Adipose tissue (tissue), 3 donors: ENCODE measurements at regions not wholly inside any gene's neighbourhood (a gene's known extent, or its start where the extent isn't known, plus 50 kb on each side); places are given as distances from the start of the nearest gene placed in this dataset.

Source experiments
- H3K27ac ChIP-seq: one replicate; pipeline ENCODE4 v1.5.1; 2013; ENCODE audit warnings: low read depth, low read length
- WGBS, 3 donors: extraction: QIAGEN DNeasy Blood & Tissue Kit; methylation state at CpG; one replicate each; pipeline ENCODE4 v1.1.7; 2013; 5-methylcytosine and 5-hydroxymethylcytosine counted together
- donor health status: healthy with polysubstance abuse.
- donor health status: Bipolar disorder and iron deficiency.
- donor health status: healthy.

- 74 to 77% (median 75%) methylated on average over 18 of the region's 18 CpGs for WGBS, 3 donors
- no peak overlapping the region for H3K27ac ChIP-seq
These were observed 441.7 kb upstream of the JARID2 start for GRCh38 chr6:14804001-14804784.

DNA sequence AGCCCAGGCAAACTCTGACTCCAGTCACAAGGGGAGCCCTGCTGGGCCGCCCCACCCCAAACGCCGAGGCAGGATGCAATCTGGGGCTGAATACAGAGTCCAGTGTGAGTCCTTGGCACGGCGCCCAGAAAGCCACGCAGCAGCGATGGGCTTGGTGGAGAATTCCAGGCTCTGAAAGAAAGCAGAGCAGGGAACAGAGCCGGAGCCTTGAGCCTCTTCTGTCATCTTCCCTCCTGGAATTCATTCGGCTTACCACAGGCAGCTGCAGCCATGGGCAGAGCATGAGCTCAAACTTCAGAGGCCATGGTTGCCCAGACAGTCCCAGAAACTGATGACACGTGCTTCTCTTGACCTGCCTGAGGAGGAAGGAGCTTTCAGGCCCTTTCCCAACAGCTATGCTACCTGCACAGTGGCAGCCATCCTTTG is 441.1 kb upstream of the JARID2 start:
- WGBS, 3 donors: 16 to 37% (median 30%) methylated on average over 10 of the region's 10 CpGs
- no peak overlapping the region for H3K27ac ChIP-seq

GRCh38 chr6:14806101-14806500 is 439.8 kb upstream of the JARID2 start:
- no peak overlapping the region for H3K27ac ChIP-seq
- WGBS, 3 donors: 90 to 98% (median 98%) methylated on average over 2 of the region's 2 CpGs

DNA sequence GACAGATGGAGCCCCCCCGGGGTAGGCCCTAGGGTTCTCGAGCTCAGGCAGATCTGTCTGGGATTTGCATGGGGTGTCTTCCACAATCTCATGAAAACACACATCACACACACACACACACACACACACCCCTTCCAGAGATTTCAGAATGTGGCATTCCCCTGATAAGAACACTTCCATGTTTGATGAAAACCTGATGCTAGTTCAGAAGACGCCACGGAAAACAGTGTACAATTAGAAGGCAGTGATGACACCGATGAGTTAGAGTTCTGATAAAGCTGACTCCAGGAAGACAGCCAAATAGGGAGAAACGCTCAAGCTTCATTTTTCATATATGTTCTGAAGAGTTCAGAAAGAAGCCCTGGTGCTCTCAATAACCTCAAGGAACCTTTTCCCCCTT is 438.7 kb upstream of the JARID2 start:
- H3K27ac ChIP-seq: no peak overlapping the region
- 76 to 83% (median 79%) methylated on average over 6 of the region's 6 CpGs for WGBS, 3 donors

- no peak overlapping the region for H3K27ac ChIP-seq
- 89 to 96% (median 96%) methylated on average over 7 of the region's 7 CpGs for WGBS, 3 donors
These were observed 437.9 kb upstream of the JARID2 start for GRCh38 chr6:14807971-14808370.

DNA sequence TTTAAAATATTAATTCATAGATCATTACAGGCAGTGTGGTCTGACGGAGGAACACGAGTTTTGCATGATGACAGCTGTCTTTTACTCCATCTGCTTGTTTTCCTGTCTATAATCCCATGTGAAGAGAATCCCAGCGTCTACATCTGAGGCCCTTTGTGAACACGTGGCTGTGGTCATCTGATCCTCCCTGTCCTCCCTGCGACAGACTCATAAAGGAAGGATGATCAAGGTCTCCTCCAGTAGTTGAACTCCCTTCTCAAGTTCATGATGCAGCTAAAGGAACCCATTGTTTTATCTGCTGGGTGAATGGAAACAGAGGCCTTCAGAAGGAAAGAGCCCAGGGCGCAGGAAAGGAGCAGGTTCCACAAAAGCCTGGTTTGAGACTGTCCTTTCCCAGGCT is 435.8 kb upstream of the JARID2 start:
- no peak overlapping the region for H3K27ac ChIP-seq
- WGBS, 3 donors: 73 to 91% (median 88%) methylated on average over 6 of the region's 6 CpGs

DNA sequence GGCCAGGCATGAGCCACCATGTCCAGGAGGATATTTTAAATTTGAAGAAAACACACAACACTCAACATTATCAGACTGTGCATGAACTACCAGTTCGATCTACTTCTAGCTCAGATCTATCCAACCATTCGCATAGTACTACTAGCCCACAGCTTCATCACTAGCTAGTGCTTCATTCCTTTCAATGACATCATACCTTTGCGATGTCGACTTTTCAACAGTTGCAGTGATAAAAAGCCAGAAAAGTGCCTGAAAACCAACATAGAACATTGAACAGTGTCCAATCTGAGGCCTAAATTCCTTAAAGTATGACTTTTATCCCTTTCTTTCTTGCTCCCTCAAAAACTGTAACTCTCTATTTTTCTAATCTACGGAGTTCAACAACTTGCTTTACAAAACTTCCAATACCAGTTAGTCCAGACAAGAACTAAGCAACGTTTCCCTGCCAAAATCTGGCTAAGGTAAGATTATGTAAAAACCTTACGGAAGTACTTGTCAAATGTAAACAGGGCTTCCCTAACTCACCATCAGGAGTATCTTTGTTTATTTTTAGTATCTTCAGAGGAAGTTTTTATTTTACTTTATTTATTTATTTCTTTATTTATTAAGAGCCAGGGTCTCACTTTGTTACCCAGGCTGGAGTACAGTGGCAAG is 434.0 kb upstream of the JARID2 start:
- no peak overlapping the region for H3K27ac ChIP-seq
- WGBS, 3 donors: 73 to 83% (median 76%) methylated on average over 7 of the region's 7 CpGs

DNA sequence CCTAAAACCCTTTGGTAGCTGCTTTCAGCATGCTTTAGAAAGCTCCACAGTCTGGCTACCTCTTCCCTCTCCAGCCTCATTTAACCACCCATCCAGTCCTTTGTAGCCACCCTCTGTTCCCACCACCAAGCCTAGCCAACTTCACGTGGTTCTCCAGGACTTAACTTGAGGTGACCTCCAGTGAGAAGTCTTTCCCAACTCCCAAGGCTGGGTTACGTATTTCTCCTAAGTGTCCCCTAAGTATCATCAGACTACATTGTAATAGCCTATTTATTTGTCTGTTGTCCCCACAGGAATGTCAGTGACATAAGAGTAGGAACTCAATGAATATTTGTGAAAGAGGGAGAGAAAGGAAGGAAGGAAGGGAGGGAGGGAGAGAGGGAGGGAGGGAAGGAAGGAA is 431.9 kb upstream of the JARID2 start:
- 68 to 79% (median 75%) methylated on average over 2 of the region's 2 CpGs for WGBS, 3 donors

GRCh38 chr6:14816116-14816859 is 429.6 kb upstream of the JARID2 start:
- WGBS, 3 donors: 44 to 82% (median 80%) methylated on average over 12 of the region's 12 CpGs
- no peak overlapping the region for H3K27ac ChIP-seq

More for the DNA sequence above, 431.9 kb upstream of the JARID2 start:
- H3K27ac ChIP-seq: no peak overlapping the region

- 62 to 83% (median 74%) methylated on average over 5 of the region's 5 CpGs for WGBS, 3 donors
- H3K27ac ChIP-seq: no peak overlapping the region
These were observed 428.8 kb upstream of the JARID2 start for GRCh38 chr6:14817074-14817473.

DNA sequence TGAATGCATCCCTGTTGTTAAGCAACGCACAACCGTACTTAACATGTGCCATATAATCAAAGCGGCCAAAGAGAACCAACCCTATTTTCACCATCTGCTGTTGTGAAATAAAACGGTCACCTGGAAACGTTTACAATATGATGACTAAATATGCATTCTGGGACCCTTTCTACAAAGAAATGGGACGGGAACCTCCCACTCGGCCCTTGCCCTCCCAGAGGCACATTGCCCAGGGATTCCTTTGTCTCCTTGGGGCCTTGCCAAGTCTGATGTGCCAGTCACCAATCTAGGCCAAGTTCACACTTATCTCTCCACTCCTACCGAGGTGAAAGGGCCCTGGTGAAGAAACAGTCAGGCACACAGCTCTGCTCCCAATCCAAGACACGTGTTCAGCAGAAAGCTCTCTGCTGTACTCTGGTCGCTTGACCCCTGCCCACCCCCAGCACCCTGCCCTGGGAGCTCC is 427.4 kb upstream of the JARID2 start:
- no peak overlapping the region for H3K27ac ChIP-seq
- WGBS, 3 donors: 52 to 62% (median 54%) methylated on average over 10 of the region's 10 CpGs

- no peak overlapping the region for H3K27ac ChIP-seq
- 88 to 95% (median 94%) methylated on average over 4 of the region's 4 CpGs for WGBS, 3 donors
These were observed 426.9 kb upstream of the JARID2 start for GRCh38 chr6:14819001-14819400.

- no peak overlapping the region for H3K27ac ChIP-seq
- 90 to 97% (median 95%) methylated on average over 11 to 12 of the region's 12 CpGs for WGBS, 3 donors
These were observed 425.9 kb upstream of the JARID2 start for GRCh38 chr6:14819840-14820420.

DNA sequence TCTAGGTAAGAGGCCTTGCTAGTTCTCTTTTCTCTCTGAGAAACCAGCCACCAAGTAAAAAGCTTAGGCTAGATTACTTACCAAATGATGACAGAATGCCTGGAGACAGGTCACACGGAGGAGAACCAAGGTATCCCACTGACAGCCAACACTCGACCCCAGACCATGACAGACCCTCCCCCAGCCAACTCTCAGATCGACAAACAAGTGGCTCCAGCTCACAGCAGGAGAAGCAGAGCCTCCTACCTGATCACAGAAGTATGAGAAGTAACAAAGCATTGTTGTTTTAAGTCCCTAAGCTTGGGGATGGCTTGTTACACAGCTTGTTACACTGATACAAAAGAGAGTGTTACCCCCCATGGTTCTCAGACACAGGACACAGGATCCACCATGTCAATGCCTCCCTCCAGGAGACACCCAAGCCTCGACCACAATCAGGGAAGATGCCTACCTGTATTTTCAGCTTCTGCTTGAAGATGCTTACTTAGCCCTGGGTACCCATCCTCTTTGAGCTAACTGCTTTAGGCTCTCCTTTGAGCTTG is 423.8 kb upstream of the JARID2 start:
- WGBS, 3 donors: 49 to 79% (median 76%) methylated on average over 4 of the region's 4 CpGs
- no peak overlapping the region for H3K27ac ChIP-seq

- H3K27ac ChIP-seq: no peak overlapping the region
- 64 to 70% (median 64%) methylated on average over 7 of the region's 7 CpGs for WGBS, 3 donors
These were observed 423.2 kb upstream of the JARID2 start for GRCh38 chr6:14822679-14823078.

GRCh38 chr6:14824060-14824459 is 421.8 kb upstream of the JARID2 start:
- H3K27ac ChIP-seq: no peak overlapping the region

GRCh38 chr6:14824484-14825275 is 421.2 kb upstream of the JARID2 start:
- WGBS, 3 donors: 41 to 60% (median 50%) methylated on average over 10 of the region's 10 CpGs
- H3K27ac ChIP-seq: no peak overlapping the region

More at GRCh38 chr6:14824060-14824459, 421.8 kb upstream of the JARID2 start:
- 50 to 59% (median 52%) methylated on average over 5 of the region's 5 CpGs for WGBS, 3 donors

DNA sequence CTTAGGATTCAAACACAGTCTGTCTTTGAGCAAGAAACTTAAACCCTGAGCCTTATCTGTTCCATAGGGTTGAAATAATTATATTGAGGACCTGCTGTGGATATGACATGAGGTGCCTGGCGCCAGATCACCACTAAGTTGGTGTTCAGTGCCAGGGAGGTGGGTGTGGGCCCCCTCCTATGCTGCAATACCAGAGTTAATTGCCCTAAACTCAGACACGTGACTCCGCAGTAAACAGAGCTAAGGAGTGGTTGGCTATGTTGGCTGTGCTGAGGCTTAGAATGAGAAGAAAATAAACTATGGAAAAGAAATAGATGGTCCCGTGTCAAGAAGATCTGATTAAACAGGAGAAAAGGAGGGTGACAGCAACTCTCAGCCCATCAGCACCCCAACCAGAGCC is 419.4 kb upstream of the JARID2 start:
- WGBS, 3 donors: 72 to 96% (median 89%) methylated on average over 4 of the region's 4 CpGs
- no peak overlapping the region for H3K27ac ChIP-seq
